H1 (cell line): ENCODE measurements at regions not wholly inside any gene's neighbourhood (a gene's known extent, or its start where the extent isn't known, plus 50 kb on each side); places are given as distances from the start of the nearest gene placed in this dataset.

Source experiments
- CTCF ChIA-PET: fragments of 300-600 bp; sonication (Branson Sonifier 250); formaldehyde crosslinking; loops from one replicate; lab custom pipeline; 2021; ENCODE audit not compliant: partially characterized antibody; lab: Charles Lee
- POLR2A ChIA-PET: fragments of 300-600 bp; sonication (Branson Sonifier 250); formaldehyde crosslinking; loops from one replicate; lab custom pipeline; 2021; ENCODE audit warnings: inconsistent platforms; ENCODE audit not compliant: partially characterized antibody; lab: Charles Lee
- DNase-seq, 2 experiments: peaks; one replicate each; pipeline versions ENCODE4 v3.0.0 to v3.0.0-alpha.2; 2010 to 2022; ENCODE audit warnings: low spot score in 2 of 2, low read depth in 1 of 2, mixed read lengths in 1 of 2
- FAIRE-seq: peaks from 2 replicates; lab custom pipeline; 2011; peaks lifted over from hg19 to GRCh38; lab: Jason Lieb, UNC
- H2AFZ ChIP-seq: 2 replicates; pipeline ENCODE4 v1.8.1; 2012; ENCODE audit warnings: low read length, inconsistent platforms
- H2AK5ac ChIP-seq: 2 replicates; pipeline ENCODE4 v1.6.1; 2013; ENCODE audit warnings: low read depth, low read length
- H2BK120ac ChIP-seq: replicated peaks from 2 replicates; pipeline ENCODE3; 2013; ENCODE audit warnings: low read depth, low read length, inconsistent platforms
- H2BK12ac ChIP-seq: 2 replicates; pipeline ENCODE4 v1.6.1; 2013; ENCODE audit warnings: low read depth, low read length
- H2BK15ac ChIP-seq: 2 replicates; pipeline ENCODE4 v1.6.1; 2013; ENCODE audit warnings: low read length
- H2BK20ac ChIP-seq: 2 replicates; pipeline ENCODE4 v1.6.1; 2013; ENCODE audit warnings: low read length
- H2BK5ac ChIP-seq: 2 replicates; pipeline ENCODE4 v1.6.1; 2013; ENCODE audit warnings: low read depth, low read length
- H3K14ac ChIP-seq: 2 replicates; pipeline ENCODE4 v1.6.1; 2013; ENCODE audit warnings: inconsistent platforms; ENCODE audit not compliant: insufficient read length
- H3K18ac ChIP-seq: 2 replicates; pipeline ENCODE4 v1.6.1; 2013; ENCODE audit warnings: low read length; ENCODE audit errors: extremely low read depth
- H3K23ac ChIP-seq: 2 replicates; pipeline ENCODE4 v1.6.1; 2013; ENCODE audit warnings: inconsistent platforms; ENCODE audit not compliant: insufficient read length
- H3K23me2 ChIP-seq: 2 replicates; pipeline ENCODE4 v1.6.1; 2013; ENCODE audit warnings: low read depth, low read length
- H3K27ac ChIP-seq: 2 replicates; pipeline ENCODE4 v1.6.1; 2011; ENCODE audit warnings: low read depth, low read length, inconsistent platforms
- H3K27me3 ChIP-seq, 4 experiments: replicated peaks in 1 of 4; 1 replicate in 1 of 4; 2 replicates in 3 of 4; pipeline versions ENCODE4 v1.6.1 to v1.8.1; 2011 to 2013; ENCODE audit warnings: low read length in 3 of 4, mild to moderate bottlenecking in 3 of 4, inconsistent platforms in 2 of 4, mixed read lengths in 2 of 4, moderate library complexity in 1 of 4; ENCODE audit not compliant: control insufficient read depth in 3 of 4, insufficient read depth in 3 of 4; ENCODE audit errors: extremely low read depth in 1 of 4
- H3K36me3 ChIP-seq, 4 experiments: 2 replicates each; pipeline versions ENCODE4 v1.6.1 to v1.8.1; 2011 to 2013; ENCODE audit warnings: mild to moderate bottlenecking in 4 of 4, low read length in 3 of 4, moderate library complexity in 2 of 4, control low read depth in 1 of 4, inconsistent platforms in 1 of 4; ENCODE audit not compliant: insufficient read depth in 4 of 4, control insufficient read depth in 2 of 4
- H3K4ac ChIP-seq: replicated peaks from 2 replicates; pipeline ENCODE3; 2013; ENCODE audit warnings: low read length, low read depth, mixed read lengths, inconsistent platforms; ENCODE audit not compliant: insufficient read length
- H3K4me1 ChIP-seq, 4 experiments: replicated peaks in 1 of 4; 1 replicate in 1 of 4; 2 replicates in 3 of 4; pipeline versions ENCODE4 v1.6.1 to v1.8.1; 2011 to 2013; ENCODE audit warnings: low read length in 3 of 4, inconsistent platforms in 2 of 4, mixed read lengths in 1 of 4; ENCODE audit not compliant: insufficient read depth in 4 of 4, control insufficient read depth in 3 of 4
- H3K4me2 ChIP-seq, 2 experiments: 2 replicates each; pipeline versions ENCODE4 v1.6.1 to v1.8.1; 2011 to 2013; ENCODE audit warnings: low read depth in 2 of 2, low read length in 2 of 2, control low read depth in 1 of 2, inconsistent platforms in 1 of 2, mild to moderate bottlenecking in 1 of 2; ENCODE audit not compliant: insufficient read depth in 1 of 2
- H3K4me3 ChIP-seq, 4 experiments: fragments of 200-600, 300-600 bp in 1 of 4; sonication (generic), shearing (Covaris generic), sonication (Bioruptor Twin) in 1 of 4; 2 replicates each; pipeline versions ENCODE4 v1.5.1 to v1.8.1; 2011 to 2016; ENCODE audit warnings: low read length in 4 of 4, low read depth in 3 of 4, control low read depth in 2 of 4, inconsistent platforms in 2 of 4, mild to moderate bottlenecking in 2 of 4, mixed read lengths in 1 of 4, moderate library complexity in 1 of 4; ENCODE audit not compliant: insufficient read depth in 2 of 4; ENCODE audit errors: extremely low read depth in 1 of 4
- H3K56ac ChIP-seq: replicated peaks from 2 replicates; pipeline ENCODE3; 2013; ENCODE audit warnings: low read depth, mild to moderate bottlenecking, mixed read lengths, low read length, inconsistent platforms; ENCODE audit not compliant: insufficient read length
- H3K79me1 ChIP-seq: 2 replicates; pipeline ENCODE4 v1.6.1; 2013; ENCODE audit warnings: low read depth, low read length, control low read depth
- H3K79me2 ChIP-seq, 2 experiments: 2 replicates each; pipeline versions ENCODE4 v1.6.1 to v1.8.1; 2012 to 2013; ENCODE audit warnings: low read length in 2 of 2, mild to moderate bottlenecking in 2 of 2, inconsistent platforms in 1 of 2; ENCODE audit not compliant: insufficient read depth in 2 of 2, control insufficient read depth in 1 of 2
- H3K9ac ChIP-seq, 4 experiments: replicated peaks in 1 of 4; 1 replicate in 1 of 4; 2 replicates in 3 of 4; pipeline versions ENCODE4 v1.6.1 to v1.8.1; 2011 to 2013; ENCODE audit warnings: low read depth in 3 of 4, low read length in 3 of 4, control low read depth in 2 of 4, mild to moderate bottlenecking in 2 of 4, moderate library complexity in 2 of 4, inconsistent platforms in 1 of 4; ENCODE audit errors: extremely low read depth in 1 of 4
- H3K9me3 ChIP-seq, 2 experiments: 2 replicates each; pipeline versions ENCODE4 v1.6.1 to v1.8.1; 2012 to 2013; ENCODE audit warnings: mild to moderate bottlenecking in 2 of 2, moderate library complexity in 2 of 2, control low read depth in 1 of 2, inconsistent platforms in 1 of 2, low read depth in 1 of 2, low read length in 1 of 2, mixed read lengths in 1 of 2; ENCODE audit not compliant: insufficient read depth in 2 of 2
- H4K20me1 ChIP-seq, 2 experiments: replicated peaks in 1 of 2; 2 replicates each; pipeline versions ENCODE3 to v1.8.1; 2011 to 2013; ENCODE audit warnings: inconsistent platforms in 2 of 2, low read length in 2 of 2, mild to moderate bottlenecking in 1 of 2; ENCODE audit not compliant: insufficient read depth in 2 of 2, control insufficient read depth in 1 of 2
- H4K5ac ChIP-seq: 2 replicates; pipeline ENCODE4 v1.6.1; 2013; ENCODE audit warnings: low read length, low read depth, mixed read lengths, inconsistent platforms; ENCODE audit not compliant: insufficient read length
- H4K8ac ChIP-seq: 2 replicates; pipeline ENCODE4 v1.8.0; 2013; ENCODE audit warnings: mild to moderate bottlenecking, moderate library complexity, low read length, inconsistent platforms; ENCODE audit not compliant: insufficient read depth; ENCODE audit errors: extremely low read depth
- H4K91ac ChIP-seq: replicated peaks from 2 replicates; pipeline ENCODE3; 2013; ENCODE audit warnings: low read length, mixed read lengths, inconsistent platforms; ENCODE audit not compliant: insufficient read length
- EP300 ChIP-seq, 2 experiments: IDR thresholded peaks; 1 replicate in 1 of 2; 2 replicates in 1 of 2; pipeline ENCODE4 v1.6.1; 2011 to 2012; ENCODE audit warnings: low read depth in 2 of 2, low read length in 2 of 2, mild to moderate bottlenecking in 2 of 2, borderline replicate concordance in 1 of 2, inconsistent platforms in 1 of 2, moderate library complexity in 1 of 2
- EZH2 ChIP-seq: fragments of 200-600 bp; sonication (generic); IDR thresholded peaks from 2 replicates; pipeline ENCODE4 v1.7.1; 2012; ENCODE audit warnings: low read depth, mild to moderate bottlenecking, moderate library complexity, low read length, inconsistent platforms; ENCODE audit not compliant: severe bottlenecking
- FOSL1 ChIP-seq: IDR thresholded peaks from 2 replicates; pipeline ENCODE4 v1.6.1; 2011; ENCODE audit warnings: mild to moderate bottlenecking, low read depth, low read length, moderate library complexity; ENCODE audit not compliant: insufficient read depth
- JUND ChIP-seq: IDR thresholded peaks from 2 replicates; pipeline ENCODE4 v1.6.1; 2011; ENCODE audit warnings: mild to moderate bottlenecking, improper control_type of control experiment, low read length
- KDM1A ChIP-seq: fragments of 200-600, 300-600 bp; sonication (generic); IDR thresholded peaks from 2 replicates; pipeline ENCODE4 v1.7.1; 2016; ENCODE audit warnings: mild to moderate bottlenecking, low read length, borderline replicate concordance
- POU5F1 ChIP-seq: IDR thresholded peaks from 2 replicates; pipeline ENCODE4 v1.6.1; 2011; ENCODE audit warnings: low read depth, mild to moderate bottlenecking, low read length, moderate library complexity
- SP2 ChIP-seq: IDR thresholded peaks from 2 replicates; pipeline ENCODE4 v1.6.1; 2012; ENCODE audit warnings: mild to moderate bottlenecking, low read length, inconsistent platforms
- TAF7 ChIP-seq: optimal IDR thresholded peaks from 2 replicates; pipeline ENCODE3; 2011; ENCODE audit warnings: low read depth, mild to moderate bottlenecking, inconsistent platforms, low read length, moderate library complexity, borderline replicate concordance
- TCF12 ChIP-seq: IDR thresholded peaks from 2 replicates; pipeline ENCODE4 v1.6.1; 2011; ENCODE audit warnings: low read depth, mild to moderate bottlenecking, low read length
- USF2 ChIP-seq: IDR thresholded peaks from 2 replicates; pipeline ENCODE4 v1.6.1; 2011; ENCODE audit warnings: low read length, improper control_type of control experiment
- WGBS, 2 experiments: shearing (Covaris generic) in 1 of 2; methylation state at CpG; one replicate each; pipeline versions ENCODE4 v1.1.6 to v1.1.7; 2013 to 2015; ENCODE audit warnings: low lambda C conversion rate in 2 of 2, mixed read lengths in 2 of 2, inconsistent platforms in 1 of 2, low coverage in 1 of 2, missing lambda C conversion rate in 1 of 2; ENCODE audit not compliant: insufficient replicate concordance in 2 of 2, insufficient coverage in 1 of 2, insufficient read length in 1 of 2; ENCODE audit errors: extremely low coverage in 1 of 2, missing lambda C conversion rate in 1 of 2; 5-methylcytosine and 5-hydroxymethylcytosine counted together

- Histone ChIP-seq H3K56ac (no peak overlapping the region), H4K8ac (no peak overlapping the region), H3K9ac (no peak overlapping the region), H3K23ac (no peak overlapping the region), H4K20me1 (no peaks in the 10 kb centered on the region), H3K79me1 (no peaks in the 10 kb centered on the region)
- FAIRE-seq, result no peak
- TF ChIP-seq SP2 (no peak), USF2 (no peak), FOSL1 (no peak), POU5F1 (no peak), KDM1A (no peak), JUND (no peak), TCF12 (no peak), TAF7 (no peak), EZH2 (no peak), EP300 (IDR thresholded peaks at IDR 0.05; ENCODE audit: borderline replicate concordance in 1 of 2, low read depth in 2 of 2, low read length in 2 of 2) (no peak)
- TF ChIP-seq, all 59 proteins: peak for 0
- Histone ChIP-seq H2BK5ac (no peak overlapping the region), H3K27ac (no peak overlapping the region), H3K4me2 (no peak overlapping the region), H3K4ac (no peak overlapping the region), H3K18ac (no peak overlapping the region), H2AK5ac (no peak overlapping the region), H3K79me2 (no peaks in the 10 kb centered on the region), H4K91ac (no peak overlapping the region), H3K27me3 (no peaks in the 10 kb centered on the region; a peak in 1 of 7 replicates), H2BK15ac (no peak overlapping the region), H3K14ac (no peak overlapping the region), H3K23me2 (no peaks in the 10 kb centered on the region), H2BK20ac (no peak overlapping the region), H3K4me1 (no peaks in the 10 kb centered on the region), H2AFZ (no peak overlapping the region), H2BK120ac (no peak overlapping the region), H3K36me3 (no peaks in the 10 kb centered on the region), H4K5ac (no peak overlapping the region), H2BK12ac (no peak overlapping the region), H3K4me3 (no peak overlapping the region), H3K9me3 (no peaks in the 10 kb centered on the region)
- no peak for DNase-seq
- POLR2A ChIA-PET, result interaction anchor here (1.5 kb wide), 1 partner anchor 54 kb away, joined by 6 read pairs; the partner anchor contains the start of gene PMAIP1
- CTCF ChIA-PET, result interaction anchor here (0.9 to 1.9 kb wide), 5 partner anchors 9 to 149 kb away, joined by 3 to 5 read pairs (median 3); no protein-coding TSS in a partner anchor
- WGBS, 2 experiments, result 91% methylated on average over 9 of the region's 9 CpGs; no CpG with 5 or more reads in 1 of the 2 experiments
Observed at GRCh38 chr18:59846814-59847490, 52.8 kb upstream of the PMAIP1 start.
